Cardiac fibroblast (primary cell): ENCODE measurements at regions not wholly inside any gene's neighbourhood (a gene's known extent, or its start where the extent isn't known, plus 50 kb on each side); places are given as distances from the start of the nearest gene placed in this dataset.
A peak's percentile ranks its signal among the peaks of the same experiment; 100 is the strongest.

Source experiments
- DNase-seq, 2 donors: peaks; one replicate each; pipeline versions ENCODE4 v3.0.0 to v3.0.0-alpha.2; 2010; ENCODE audit warnings: low read depth in 2 of 2
- H3K4me3 ChIP-seq, 2 donors: replicated peaks in 1 of 2; 1 replicate in 1 of 2; 2 replicates in 1 of 2; pipeline ENCODE4 v1.5.1; 2011; ENCODE audit warnings: low read depth in 2 of 2, low read length in 2 of 2, mild to moderate bottlenecking in 2 of 2, moderate library complexity in 1 of 2
- TF ChIP-seq, protein P1 (sequence below): IDR thresholded peaks from one replicate; pipeline ENCODE4 v1.5.1; 2011; ENCODE audit warnings: low read depth, mild to moderate bottlenecking, low read length, inconsistent platforms

GRCh38 chr3:157844800-157845565, 261.2 kb downstream of the SHOX2 start:
- H3K4me3 ChIP-seq, result no peak overlapping the region
- no peak for DNase-seq

DNA sequence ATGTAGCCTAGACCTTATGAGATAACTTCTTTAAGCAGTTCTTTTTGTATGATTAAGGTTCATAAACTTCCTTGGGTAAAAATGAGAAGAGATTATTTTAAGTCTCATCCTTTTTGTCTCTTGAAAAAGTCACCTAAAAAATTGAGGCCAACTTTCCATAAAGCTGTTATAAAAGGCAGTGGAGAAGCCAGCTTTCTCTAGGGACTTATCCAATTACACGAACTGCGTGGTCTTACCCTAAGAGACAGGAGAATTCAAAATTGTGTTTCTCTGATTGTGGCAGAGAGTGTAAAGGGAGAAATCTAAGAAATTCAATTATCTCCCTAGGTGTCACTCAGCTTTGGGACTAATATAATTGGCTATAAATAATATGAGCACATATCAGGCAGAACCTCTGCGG, 262.0 kb downstream of the SHOX2 start:
- no peak overlapping the region for H3K4me3 ChIP-seq
- TF ChIP-seq, protein P1, sequence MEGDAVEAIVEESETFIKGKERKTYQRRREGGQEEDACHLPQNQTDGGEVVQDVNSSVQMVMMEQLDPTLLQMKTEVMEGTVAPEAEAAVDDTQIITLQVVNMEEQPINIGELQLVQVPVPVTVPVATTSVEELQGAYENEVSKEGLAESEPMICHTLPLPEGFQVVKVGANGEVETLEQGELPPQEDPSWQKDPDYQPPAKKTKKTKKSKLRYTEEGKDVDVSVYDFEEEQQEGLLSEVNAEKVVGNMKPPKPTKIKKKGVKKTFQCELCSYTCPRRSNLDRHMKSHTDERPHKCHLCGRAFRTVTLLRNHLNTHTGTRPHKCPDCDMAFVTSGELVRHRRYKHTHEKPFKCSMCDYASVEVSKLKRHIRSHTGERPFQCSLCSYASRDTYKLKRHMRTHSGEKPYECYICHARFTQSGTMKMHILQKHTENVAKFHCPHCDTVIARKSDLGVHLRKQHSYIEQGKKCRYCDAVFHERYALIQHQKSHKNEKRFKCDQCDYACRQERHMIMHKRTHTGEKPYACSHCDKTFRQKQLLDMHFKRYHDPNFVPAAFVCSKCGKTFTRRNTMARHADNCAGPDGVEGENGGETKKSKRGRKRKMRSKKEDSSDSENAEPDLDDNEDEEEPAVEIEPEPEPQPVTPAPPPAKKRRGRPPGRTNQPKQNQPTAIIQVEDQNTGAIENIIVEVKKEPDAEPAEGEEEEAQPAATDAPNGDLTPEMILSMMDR, result no peak

More at GRCh38 chr3:157844800-157845565, 261.2 kb downstream of the SHOX2 start:
- TF ChIP-seq, protein P1, result no peak

GRCh38 chr3:157841029-157841428, 265.2 kb downstream of the SHOX2 start:
- no peak overlapping the region for H3K4me3 ChIP-seq
- DNase-seq, result no peak
- TF ChIP-seq, protein P1, result no peak

More for the DNA sequence above, 262.0 kb downstream of the SHOX2 start:
- no peak for DNase-seq

DNA sequence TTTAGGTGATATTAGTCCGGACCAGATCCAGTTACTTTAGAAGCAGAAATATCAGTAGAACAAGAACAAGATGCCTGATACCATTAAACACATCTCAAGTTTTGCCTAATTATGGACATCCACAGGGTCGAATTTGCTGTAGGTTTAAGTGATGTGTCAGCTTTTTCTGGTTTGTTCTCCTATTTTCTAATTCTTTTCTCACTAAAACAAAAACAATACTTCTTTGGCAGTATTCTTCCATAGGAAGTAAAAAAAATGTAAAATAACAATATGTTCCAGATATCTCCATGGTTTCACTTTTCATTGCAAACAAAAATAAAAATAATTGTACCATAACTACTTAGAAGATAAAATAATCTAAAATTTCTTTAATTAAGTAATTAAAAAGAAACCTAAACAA, 265.7 kb downstream of the SHOX2 start:
- no peak for DNase-seq
- no peak overlapping the region for H3K4me3 ChIP-seq
- TF ChIP-seq, protein P1, result no peak

- no peak overlapping the region for H3K4me3 ChIP-seq
- DNase-seq, result no peak
- TF ChIP-seq, protein P1, result no peak
These were observed 267.8 kb downstream of the SHOX2 start for GRCh38 chr3:157838457-157838856.

GRCh38 chr3:157837336-157837735, 268.9 kb downstream of the SHOX2 start:
- DNase-seq, result no peak
- no peak overlapping the region for H3K4me3 ChIP-seq
- TF ChIP-seq, protein P1, result no peak

- TF ChIP-seq, protein P1, result no peak
- no peak overlapping the region for H3K4me3 ChIP-seq
- peak in 1 of 2 donors; percentile 6 for DNase-seq
These were observed 270.2 kb downstream of the SHOX2 start for GRCh38 chr3:157836022-157836421.
